Choroid plexus epithelial cell (primary cell): ENCODE measurements at regions not wholly inside any gene's neighbourhood (a gene's known extent, or its start where the extent isn't known, plus 50 kb on each side); places are given as distances from the start of the nearest gene placed in this dataset.
"Not testable (repeated sequence)": the region's sequence is repeated elsewhere in the genome, so short reads cannot be mapped to it uniquely, and the experiment has no call there.

Experiments
- DNase-seq: peaks from one replicate; pipeline ENCODE4 v3.0.0-alpha.2; 2010; ENCODE audit warnings: low read depth
- H3K4me3 ChIP-seq: 2 replicates; pipeline ENCODE4 v1.5.1; 2011; ENCODE audit warnings: low read depth, mild to moderate bottlenecking, control low read depth, low read length, moderate library complexity
- CTCF ChIP-seq: conservative IDR thresholded peaks from 2 replicates; pipeline ENCODE4 v1.5.1; 2011; ENCODE audit warnings: low read depth, mild to moderate bottlenecking, control low read depth, inconsistent platforms, low read length, moderate library complexity

DNA sequence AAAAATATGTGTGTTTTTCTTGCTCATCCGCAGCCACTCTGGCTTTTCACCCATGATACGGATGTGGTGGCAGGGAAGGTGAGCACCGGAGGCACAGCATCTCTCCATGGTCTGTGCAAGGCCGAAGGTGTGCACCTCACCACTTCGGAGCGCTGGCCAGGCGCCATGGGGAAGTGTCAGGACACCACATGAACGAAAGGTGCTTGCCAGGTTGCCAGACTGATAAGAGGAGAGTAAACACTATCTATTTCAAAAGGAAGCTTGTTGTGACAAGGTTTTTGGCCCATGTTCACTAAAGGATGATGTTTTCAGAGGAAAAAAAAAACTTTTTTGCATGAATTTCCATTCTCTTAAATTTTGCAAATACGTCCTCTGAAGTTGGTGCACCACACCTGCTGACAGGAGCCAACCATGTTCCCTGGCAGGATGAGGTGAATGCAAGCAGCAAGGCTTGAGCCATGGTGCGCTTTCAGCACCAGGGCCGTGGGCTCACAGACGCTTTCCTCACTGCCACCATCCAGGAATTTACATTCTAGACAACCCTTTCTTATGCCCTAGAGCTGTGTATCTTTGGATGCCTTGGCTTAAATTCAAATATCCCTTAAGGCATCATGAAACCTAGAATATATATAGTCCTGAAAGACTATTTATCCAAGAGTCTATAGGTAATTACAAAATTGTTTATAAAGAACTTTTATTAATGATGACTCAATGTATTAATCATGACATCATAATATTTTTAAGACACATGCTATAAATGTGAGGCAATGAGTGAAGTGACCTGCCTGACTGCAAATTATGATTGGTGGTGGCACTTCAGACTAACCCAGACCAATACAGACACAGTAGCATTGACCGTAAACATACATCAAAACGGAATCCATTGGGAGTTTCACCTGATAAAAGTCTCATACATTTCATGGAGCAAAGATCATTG lies 234.5 kb downstream of the TFAP2A start:
- no peak for TF ChIP-seq CTCF
- no peak overlapping the region for H3K4me3 ChIP-seq
- no peak for DNase-seq

GRCh38 chr6:10177704-10178103 lies 237.2 kb downstream of the TFAP2A start:
- no peak for TF ChIP-seq CTCF
- DNase-seq, result no peak

GRCh38 chr6:10175362-10175761 lies 239.5 kb downstream of the TFAP2A start:
- DNase-seq, result no peak
- TF ChIP-seq CTCF, result no peak
- no peak overlapping the region for H3K4me3 ChIP-seq

More at GRCh38 chr6:10177704-10178103, 237.2 kb downstream of the TFAP2A start:
- no peak overlapping the region for H3K4me3 ChIP-seq

DNA sequence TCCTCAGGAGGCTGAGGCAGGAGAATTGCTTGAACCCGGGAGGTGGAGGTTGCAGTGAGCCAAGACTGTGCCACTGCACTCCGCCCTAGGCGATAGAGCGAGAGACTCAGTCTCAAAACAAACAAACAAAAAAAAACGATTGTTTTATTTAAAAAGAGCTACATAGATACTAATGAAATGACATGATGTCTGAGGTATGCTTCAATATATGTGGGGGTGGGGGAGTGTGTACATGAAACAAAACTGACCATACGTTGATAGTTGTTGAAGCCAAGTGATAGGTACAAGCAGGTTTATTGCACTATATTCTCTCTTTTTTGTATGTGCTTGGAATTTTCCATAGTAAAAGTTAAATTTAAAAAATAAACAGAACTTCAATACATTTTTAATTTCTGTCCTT lies 240.1 kb downstream of the TFAP2A start:
- DNase-seq, result no peak
- TF ChIP-seq CTCF, result no peak

GRCh38 chr6:10174056-10174455 lies 240.8 kb downstream of the TFAP2A start:
- TF ChIP-seq CTCF, result no peak
- no peak for DNase-seq
- no peak overlapping the region for H3K4me3 ChIP-seq

More for the DNA sequence above, 240.1 kb downstream of the TFAP2A start:
- H3K4me3 ChIP-seq, result no peak overlapping the region

- H3K4me3 ChIP-seq, DNase-seq: not testable (repeated sequence)
Measured at GRCh38 chr6:10171706-10172105, 243.2 kb downstream of the TFAP2A start.

- no peak for TF ChIP-seq CTCF
- no peak overlapping the region for H3K4me3 ChIP-seq
- DNase-seq, result no peak
Measured at GRCh38 chr6:10170816-10171215, 244.1 kb downstream of the TFAP2A start.
